ENCODE measurements at regions not wholly inside any gene's neighbourhood (a gene's known extent, or its start where the extent isn't known, plus 50 kb on each side); places are given as distances from the start of the nearest gene placed in this dataset.

- no peak for TF ChIP-seq POLR2AphosphoS5 (IDR thresholded peaks at IDR 0.05; ENCODE audit: borderline replicate concordance, low read depth, low read length)
- TF ChIP-seq FOXP2 (optimal IDR thresholded peaks at IDR 0.05; ENCODE audit: control extremely low read depth, extremely low read length, insufficient read depth) = no peak
- no peak for TF ChIP-seq EZH2 (IDR thresholded peaks at IDR 0.05)
- no peaks in the 10 kb centered on the region for H3K9me3 ChIP-seq (ENCODE audit: low read depth, low read length)
- H3K27ac ChIP-seq = no peak overlapping the region
- H3K9ac ChIP-seq (ENCODE audit: insufficient read length) = no peak overlapping the region
- no peak for DNase-seq (ENCODE audit: low read depth, low spot score)
- H3K4me3 ChIP-seq = no peak overlapping the region
- H3K36me3 ChIP-seq (ENCODE audit: insufficient read depth, low read length) = no peaks in the 10 kb centered on the region
These were observed 439.9 kb upstream of the MAF start for GRCh38 chr16:80040413-80040812.

- Histone ChIP-seq H3K27ac (no peak overlapping the region), H3K9me3 (ENCODE audit: low read depth, low read length) (no peaks in the 10 kb centered on the region), H3K9ac (ENCODE audit: insufficient read length) (no peak overlapping the region), H3K4me3 (no peak overlapping the region), H3K36me3 (ENCODE audit: insufficient read depth, low read length) (no peaks in the 10 kb centered on the region)
- no peak for DNase-seq (ENCODE audit: low read depth, low spot score)
- no peak for TF ChIP-seq FOXP2 (optimal IDR thresholded peaks at IDR 0.05; ENCODE audit: control extremely low read depth, extremely low read length, insufficient read depth)
- no peak for TF ChIP-seq POLR2AphosphoS5 (IDR thresholded peaks at IDR 0.05; ENCODE audit: borderline replicate concordance, low read depth, low read length)
- TF ChIP-seq EZH2 (IDR thresholded peaks at IDR 0.05) = no peak
These were observed 439.2 kb upstream of the MAF start for GRCh38 chr16:80039777-80040176.

GRCh38 chr16:80038566-80038965 is 438.0 kb upstream of the MAF start:
- Histone ChIP-seq H3K36me3 (ENCODE audit: insufficient read depth, low read length) (no peaks in the 10 kb centered on the region), H3K4me3 (no peak overlapping the region), H3K9me3 (ENCODE audit: low read depth, low read length) (no peaks in the 10 kb centered on the region), H3K27ac (no peak overlapping the region), H3K9ac (ENCODE audit: insufficient read length) (no peak overlapping the region)
- TF ChIP-seq EZH2 (IDR thresholded peaks at IDR 0.05) (no peak), POLR2AphosphoS5 (IDR thresholded peaks at IDR 0.05; ENCODE audit: borderline replicate concordance, low read depth, low read length) (no peak), FOXP2 (optimal IDR thresholded peaks at IDR 0.05; ENCODE audit: control extremely low read depth, extremely low read length, insufficient read depth) (no peak)
- DNase-seq (ENCODE audit: low read depth, low spot score) = no peak

- H3K4me3 ChIP-seq = no peak overlapping the region
- H3K27ac ChIP-seq = no peak overlapping the region
- no peak for TF ChIP-seq EZH2 (IDR thresholded peaks at IDR 0.05)
- TF ChIP-seq FOXP2 (optimal IDR thresholded peaks at IDR 0.05; ENCODE audit: control extremely low read depth, extremely low read length, insufficient read depth) = no peak
- no peak for TF ChIP-seq POLR2AphosphoS5 (IDR thresholded peaks at IDR 0.05; ENCODE audit: borderline replicate concordance, low read depth, low read length)
- no peaks in the 10 kb centered on the region for H3K36me3 ChIP-seq (ENCODE audit: insufficient read depth, low read length)
- H3K9me3 ChIP-seq (ENCODE audit: low read depth, low read length) = no peaks in the 10 kb centered on the region
- H3K9ac ChIP-seq (ENCODE audit: insufficient read length) = no peak overlapping the region
- DNase-seq (ENCODE audit: low read depth, low spot score) = no peak
These were observed 434.6 kb upstream of the MAF start for GRCh38 chr16:80034948-80035663.

GRCh38 chr16:80034469-80034826 is 433.9 kb upstream of the MAF start:
- TF ChIP-seq EZH2 (IDR thresholded peaks at IDR 0.05) (no peak), POLR2AphosphoS5 (IDR thresholded peaks at IDR 0.05; ENCODE audit: borderline replicate concordance, low read depth, low read length) (no peak), FOXP2 (optimal IDR thresholded peaks at IDR 0.05; ENCODE audit: control extremely low read depth, extremely low read length, insufficient read depth) (no peak)
- no peaks in the 10 kb centered on the region for H3K9me3 ChIP-seq (ENCODE audit: low read depth, low read length)
- DNase-seq (ENCODE audit: low read depth, low spot score) = no peak
- H3K9ac ChIP-seq (ENCODE audit: insufficient read length) = no peak overlapping the region
- no peak overlapping the region for H3K27ac ChIP-seq
- no peak overlapping the region for H3K4me3 ChIP-seq
- H3K36me3 ChIP-seq (ENCODE audit: insufficient read depth, low read length) = no peaks in the 10 kb centered on the region

GRCh38 chr16:80033783-80034468 is 433.4 kb upstream of the MAF start:
- Histone ChIP-seq H3K4me3 (no peak overlapping the region), H3K36me3 (ENCODE audit: insufficient read depth, low read length) (no peaks in the 10 kb centered on the region), H3K9ac (ENCODE audit: insufficient read length) (no peak overlapping the region), H3K9me3 (ENCODE audit: low read depth, low read length) (no peaks in the 10 kb centered on the region), H3K27ac (no peak overlapping the region)
- no peak for TF ChIP-seq FOXP2 (optimal IDR thresholded peaks at IDR 0.05; ENCODE audit: control extremely low read depth, extremely low read length, insufficient read depth)
- TF ChIP-seq POLR2AphosphoS5 (IDR thresholded peaks at IDR 0.05; ENCODE audit: borderline replicate concordance, low read depth, low read length) = no peak
- TF ChIP-seq EZH2 (IDR thresholded peaks at IDR 0.05) = no peak
- DNase-seq (ENCODE audit: low read depth, low spot score) = no peak

- no peak overlapping the region for H3K9ac ChIP-seq (ENCODE audit: insufficient read length)
- H3K9me3 ChIP-seq (ENCODE audit: low read depth, low read length) = no peaks in the 10 kb centered on the region
- H3K36me3 ChIP-seq (ENCODE audit: insufficient read depth, low read length) = no peaks in the 10 kb centered on the region
- no peak for DNase-seq (ENCODE audit: low read depth, low spot score)
- no peak overlapping the region for H3K4me3 ChIP-seq
- TF ChIP-seq POLR2AphosphoS5 (IDR thresholded peaks at IDR 0.05; ENCODE audit: borderline replicate concordance, low read depth, low read length) = no peak
- no peak for TF ChIP-seq EZH2 (IDR thresholded peaks at IDR 0.05)
- TF ChIP-seq FOXP2 (optimal IDR thresholded peaks at IDR 0.05; ENCODE audit: control extremely low read depth, extremely low read length, insufficient read depth) = no peak
- no peak overlapping the region for H3K27ac ChIP-seq
These were observed 429.4 kb upstream of the MAF start for GRCh38 chr16:80029761-80030481.

- no peaks in the 10 kb centered on the region for H3K36me3 ChIP-seq (ENCODE audit: insufficient read depth, low read length)
- TF ChIP-seq POLR2AphosphoS5 (IDR thresholded peaks at IDR 0.05; ENCODE audit: borderline replicate concordance, low read depth, low read length) = no peak
- no peak for TF ChIP-seq FOXP2 (optimal IDR thresholded peaks at IDR 0.05; ENCODE audit: control extremely low read depth, extremely low read length, insufficient read depth)
- TF ChIP-seq EZH2 (IDR thresholded peaks at IDR 0.05) = no peak
- no peak overlapping the region for H3K27ac ChIP-seq
- no peak overlapping the region for H3K4me3 ChIP-seq
- no peak overlapping the region for H3K9ac ChIP-seq (ENCODE audit: insufficient read length)
- no peak for DNase-seq (ENCODE audit: low read depth, low spot score)
- no peaks in the 10 kb centered on the region for H3K9me3 ChIP-seq (ENCODE audit: low read depth, low read length)
These were observed 428.8 kb upstream of the MAF start for GRCh38 chr16:80029381-80029630.
